ENCODE measurements at regions not wholly inside any gene's neighbourhood (a gene's known extent, or its start where the extent isn't known, plus 50 kb on each side); places are given as distances from the start of the nearest gene placed in this dataset.

DNA sequence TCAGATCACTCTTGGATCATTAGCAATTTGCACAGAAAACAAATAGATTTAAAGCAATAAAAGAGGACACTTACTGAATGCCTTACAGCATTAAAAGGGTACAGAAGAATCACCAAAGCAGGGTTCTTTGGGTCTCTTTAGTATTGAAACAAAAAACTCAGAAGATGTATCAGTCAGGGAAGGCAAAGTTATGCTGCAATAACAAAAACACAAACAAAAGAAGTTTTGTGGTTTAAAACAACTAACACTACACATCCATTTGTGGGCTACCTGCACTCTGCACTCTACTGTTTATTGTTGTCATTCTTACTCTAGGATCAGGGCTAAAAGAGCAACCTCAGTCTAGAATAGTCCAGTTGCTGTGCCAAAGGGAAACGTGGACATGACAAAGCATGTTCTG is 216.4 kb downstream of the GPAM start:
- no peaks in the 10 kb centered on the region for H3K27me3 ChIP-seq
- TF ChIP-seq, protein P1, sequence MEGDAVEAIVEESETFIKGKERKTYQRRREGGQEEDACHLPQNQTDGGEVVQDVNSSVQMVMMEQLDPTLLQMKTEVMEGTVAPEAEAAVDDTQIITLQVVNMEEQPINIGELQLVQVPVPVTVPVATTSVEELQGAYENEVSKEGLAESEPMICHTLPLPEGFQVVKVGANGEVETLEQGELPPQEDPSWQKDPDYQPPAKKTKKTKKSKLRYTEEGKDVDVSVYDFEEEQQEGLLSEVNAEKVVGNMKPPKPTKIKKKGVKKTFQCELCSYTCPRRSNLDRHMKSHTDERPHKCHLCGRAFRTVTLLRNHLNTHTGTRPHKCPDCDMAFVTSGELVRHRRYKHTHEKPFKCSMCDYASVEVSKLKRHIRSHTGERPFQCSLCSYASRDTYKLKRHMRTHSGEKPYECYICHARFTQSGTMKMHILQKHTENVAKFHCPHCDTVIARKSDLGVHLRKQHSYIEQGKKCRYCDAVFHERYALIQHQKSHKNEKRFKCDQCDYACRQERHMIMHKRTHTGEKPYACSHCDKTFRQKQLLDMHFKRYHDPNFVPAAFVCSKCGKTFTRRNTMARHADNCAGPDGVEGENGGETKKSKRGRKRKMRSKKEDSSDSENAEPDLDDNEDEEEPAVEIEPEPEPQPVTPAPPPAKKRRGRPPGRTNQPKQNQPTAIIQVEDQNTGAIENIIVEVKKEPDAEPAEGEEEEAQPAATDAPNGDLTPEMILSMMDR (IDR thresholded peaks at IDR 0.05) = no peak
- no peak overlapping the region for H3K4me3 ChIP-seq
- ATAC-seq (no peak), DNase-seq (no peak)
- no peak overlapping the region for H3K27ac ChIP-seq
- intact Hi-C loops (cut with DNase I) = no loop called here
- no peaks in the 10 kb centered on the region for H3K36me3 ChIP-seq
- no peaks in the 10 kb centered on the region for H3K4me1 ChIP-seq
- no peaks in the 10 kb centered on the region for H3K9me3 ChIP-seq

- intact Hi-C loops (cut with DNase I) = no loop called here
- TF ChIP-seq, protein P1 (IDR thresholded peaks at IDR 0.05) = no peak
- H3K9me3 ChIP-seq = no peaks in the 10 kb centered on the region
- no peak overlapping the region for H3K27ac ChIP-seq
- H3K4me3 ChIP-seq = no peak overlapping the region
- H3K27me3 ChIP-seq = no peaks in the 10 kb centered on the region
- H3K36me3 ChIP-seq = no peaks in the 10 kb centered on the region
- H3K4me1 ChIP-seq = no peaks in the 10 kb centered on the region
- DNase-seq (no peak), ATAC-seq (no peak)
Measured at GRCh38 chr10:111967547-111967946, 216.0 kb downstream of the GPAM start.

GRCh38 chr10:111968647-111969046 is 214.9 kb downstream of the GPAM start:
- Histone ChIP-seq H3K4me3 (no peak overlapping the region), H3K27ac (no peak overlapping the region), H3K36me3 (no peaks in the 10 kb centered on the region), H3K9me3 (no peaks in the 10 kb centered on the region), H3K4me1 (no peaks in the 10 kb centered on the region), H3K27me3 (no peaks in the 10 kb centered on the region)
- no peak for ATAC-seq
- no peak for DNase-seq
- intact Hi-C loops (cut with DNase I) = no loop called here
- TF ChIP-seq, protein P1 (IDR thresholded peaks at IDR 0.05) = no peak

DNA sequence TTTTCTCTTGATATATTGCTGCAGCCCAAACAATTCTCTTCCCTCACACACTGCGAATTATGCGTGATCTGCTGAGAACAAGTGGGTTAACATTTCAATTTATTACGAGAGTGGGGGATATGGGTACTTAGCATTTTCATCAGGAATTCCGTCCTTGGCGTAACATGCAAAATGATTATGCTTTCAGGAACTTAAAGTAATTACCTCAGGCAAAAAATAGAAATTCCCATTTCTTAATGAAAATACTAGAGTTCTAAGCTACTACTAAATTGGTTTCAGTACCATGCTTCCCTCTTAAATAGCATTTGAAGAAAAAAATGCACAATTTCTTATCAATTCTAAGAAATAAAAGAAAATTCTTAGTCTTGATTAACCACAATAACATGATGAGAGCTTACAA is 213.5 kb downstream of the GPAM start:
- intact Hi-C loops (cut with DNase I) = no loop called here
- no peaks in the 10 kb centered on the region for H3K36me3 ChIP-seq
- no peaks in the 10 kb centered on the region for H3K4me1 ChIP-seq
- ATAC-seq (no peak), DNase-seq (no peak)
- no peaks in the 10 kb centered on the region for H3K27me3 ChIP-seq
- no peak overlapping the region for H3K4me3 ChIP-seq
- no peak overlapping the region for H3K27ac ChIP-seq
- no peaks in the 10 kb centered on the region for H3K9me3 ChIP-seq
- TF ChIP-seq, protein P1 (IDR thresholded peaks at IDR 0.05) = no peak

DNA sequence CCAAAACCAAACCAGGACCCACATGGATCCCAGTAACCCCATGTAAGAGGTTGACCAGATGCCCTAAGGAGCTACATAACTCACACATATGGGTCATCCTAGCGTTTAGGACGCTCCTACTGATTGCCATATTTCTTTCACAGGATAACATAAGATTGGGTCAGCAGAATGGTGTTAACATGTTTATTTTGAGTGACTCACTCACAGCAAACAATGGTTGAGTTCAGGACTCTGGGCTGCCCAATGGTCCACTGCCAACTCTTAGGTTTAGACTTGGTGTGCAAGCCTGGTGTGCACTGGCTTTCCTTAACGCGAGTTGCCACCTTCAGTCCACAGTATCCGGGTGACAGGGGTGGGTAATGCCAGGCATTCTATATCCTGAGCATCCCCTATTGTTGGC is 211.5 kb downstream of the GPAM start:
- intact Hi-C loops (cut with DNase I) = no loop called here
- no peak overlapping the region for H3K27ac ChIP-seq

More for the DNA sequence above, 211.5 kb downstream of the GPAM start:
- H3K9me3 ChIP-seq = no peaks in the 10 kb centered on the region
- no peak for ATAC-seq
- H3K36me3 ChIP-seq = no peaks in the 10 kb centered on the region
- no peak for DNase-seq
- H3K4me1 ChIP-seq = no peaks in the 10 kb centered on the region
- TF ChIP-seq, protein P1 (IDR thresholded peaks at IDR 0.05) = no peak
- no peak overlapping the region for H3K4me3 ChIP-seq
- H3K27me3 ChIP-seq = no peaks in the 10 kb centered on the region
